Memory B cell (primary cell): ENCODE measurements at regions not wholly inside any gene's neighbourhood (a gene's known extent, or its start where the extent isn't known, plus 50 kb on each side); places are given as distances from the start of the nearest gene placed in this dataset.
A peak's percentile ranks its signal among the peaks of the same experiment; 100 is the strongest.

Experiments used
- ATAC-seq: fragments of 150-1000 bp; cut with Tn5 transposase; 2 replicates; pipeline ENCODE4 v1.10.0; 2021; ENCODE audit warnings: low read depth, mild to moderate bottlenecking, moderate library complexity
- DNase-seq, 2 donors: peaks; one replicate each; pipeline ENCODE4 v3.0.0; 2022; ENCODE audit warnings: low spot score in 2 of 2
- H3K27ac Mint-ChIP-seq: one replicate; pipeline ENCODE4 v1.8.0; 2022; ENCODE audit warnings: mild to moderate bottlenecking, moderate library complexity, mixed read lengths
- H3K27me3 Mint-ChIP-seq: one replicate; pipeline ENCODE4 v1.8.0; 2022; ENCODE audit warnings: mixed read lengths
- H3K36me3 Mint-ChIP-seq: one replicate; pipeline ENCODE4 v1.8.0; 2022; ENCODE audit warnings: mild to moderate bottlenecking, mixed read lengths
- H3K4me1 Mint-ChIP-seq: one replicate; pipeline ENCODE4 v1.8.0; 2022; ENCODE audit warnings: mixed read lengths
- H3K4me3 Mint-ChIP-seq: one replicate; pipeline ENCODE4 v1.8.0; 2022; ENCODE audit warnings: mild to moderate bottlenecking, moderate library complexity, mixed read lengths
- H3K9me3 Mint-ChIP-seq: one replicate; pipeline ENCODE4 v1.8.0; 2022; ENCODE audit warnings: mixed read lengths

GRCh38 chr5:35377653-35378052 is 147.4 kb upstream of the PRLR start:
- Mint-ChIP-seq H3K9me3 (no peaks in the 10 kb centered on the region), H3K27me3 (no peaks in the 10 kb centered on the region), H3K27ac (no peak overlapping the region), H3K4me3 (no peak overlapping the region), H3K36me3 (no peaks in the 10 kb centered on the region), H3K4me1 (no peaks in the 10 kb centered on the region)
- DNase-seq (no peak), ATAC-seq (no peak)

- Mint-ChIP-seq H3K4me3 (no peak overlapping the region), H3K27ac (no peak overlapping the region), H3K27me3 (no peaks in the 10 kb centered on the region), H3K36me3 (no peaks in the 10 kb centered on the region), H3K4me1 (peaks cover 3% of the 10 kb centered on the region), H3K9me3 (no peaks in the 10 kb centered on the region)
- DNase-seq (no peak), ATAC-seq (no peak)
Observed at GRCh38 chr5:35374584-35374983, 144.3 kb upstream of the PRLR start.

- Mint-ChIP-seq H3K27ac (no peak overlapping the region), H3K9me3 (no peaks in the 10 kb centered on the region), H3K27me3 (no peaks in the 10 kb centered on the region), H3K4me1 (peaks cover 3% of the 10 kb centered on the region), H3K4me3 (no peak overlapping the region), H3K36me3 (no peaks in the 10 kb centered on the region)
- DNase-seq (no peak), ATAC-seq (no peak)
Observed at GRCh38 chr5:35373249-35373648, 143.0 kb upstream of the PRLR start.

GRCh38 chr5:35372482-35372881 is 142.2 kb upstream of the PRLR start:
- Mint-ChIP-seq H3K27me3 (no peaks in the 10 kb centered on the region), H3K27ac (no peak overlapping the region), H3K36me3 (no peaks in the 10 kb centered on the region), H3K9me3 (no peaks in the 10 kb centered on the region), H3K4me1 (peaks cover 3% of the 10 kb centered on the region), H3K4me3 (no peak overlapping the region)
- DNase-seq (no peak), ATAC-seq (no peak)

GRCh38 chr5:35371951-35372426 is 141.7 kb upstream of the PRLR start:
- no peak for ATAC-seq
- no peak for DNase-seq
- Mint-ChIP-seq H3K4me3 (no peak overlapping the region), H3K4me1 (peaks cover 5% of the 10 kb centered on the region), H3K9me3 (no peaks in the 10 kb centered on the region), H3K27me3 (no peaks in the 10 kb centered on the region), H3K36me3 (no peaks in the 10 kb centered on the region), H3K27ac (no peak overlapping the region)

- H3K4me1 Mint-ChIP-seq = peaks cover 5% of the 10 kb centered on the region
- no peak overlapping the region for H3K27ac Mint-ChIP-seq
- H3K36me3 Mint-ChIP-seq = no peaks in the 10 kb centered on the region
- ATAC-seq (no peak), DNase-seq (no peak)
- no peak overlapping the region for H3K4me3 Mint-ChIP-seq
- no peaks in the 10 kb centered on the region for H3K9me3 Mint-ChIP-seq
- H3K27me3 Mint-ChIP-seq = no peaks in the 10 kb centered on the region
Observed at GRCh38 chr5:35370871-35371270, 140.6 kb upstream of the PRLR start.

- DNase-seq (no peak), ATAC-seq (peak; percentile 44)
- H3K27ac Mint-ChIP-seq = no peak overlapping the region
- H3K4me3 Mint-ChIP-seq = no peak overlapping the region
- H3K9me3 Mint-ChIP-seq = no peaks in the 10 kb centered on the region
- H3K27me3 Mint-ChIP-seq = no peaks in the 10 kb centered on the region
- H3K4me1 Mint-ChIP-seq = peaks cover 5% of the 10 kb centered on the region
- H3K36me3 Mint-ChIP-seq = no peaks in the 10 kb centered on the region
Observed at GRCh38 chr5:35369965-35370790, 139.9 kb upstream of the PRLR start.

GRCh38 chr5:35367526-35367925 is 137.2 kb upstream of the PRLR start:
- DNase-seq (no peak), ATAC-seq (no peak)
- Mint-ChIP-seq H3K27me3 (peaks cover 2% of the 10 kb centered on the region), H3K4me1 (peaks cover 5% of the 10 kb centered on the region), H3K4me3 (no peak overlapping the region), H3K36me3 (no peaks in the 10 kb centered on the region), H3K27ac (no peak overlapping the region), H3K9me3 (no peaks in the 10 kb centered on the region)

- H3K4me1 Mint-ChIP-seq = peaks cover 5% of the 10 kb centered on the region
- no peak for ATAC-seq
- no peak overlapping the region for H3K27ac Mint-ChIP-seq
- H3K27me3 Mint-ChIP-seq = peaks cover 2% of the 10 kb centered on the region
- no peak overlapping the region for H3K4me3 Mint-ChIP-seq
- DNase-seq = no peak
- H3K36me3 Mint-ChIP-seq = no peaks in the 10 kb centered on the region
- no peaks in the 10 kb centered on the region for H3K9me3 Mint-ChIP-seq
Observed at GRCh38 chr5:35365758-35366157, 135.5 kb upstream of the PRLR start.

GRCh38 chr5:35364350-35364749 is 134.1 kb upstream of the PRLR start:
- Mint-ChIP-seq H3K9me3 (no peaks in the 10 kb centered on the region), H3K4me3 (no peak overlapping the region), H3K27ac (no peak overlapping the region), H3K36me3 (no peaks in the 10 kb centered on the region), H3K4me1 (peaks cover 2% of the 10 kb centered on the region), H3K27me3 (peaks cover 2% of the 10 kb centered on the region)
- DNase-seq (no peak), ATAC-seq (no peak)

GRCh38 chr5:35363387-35363965 is 133.2 kb upstream of the PRLR start:
- Mint-ChIP-seq H3K4me1 (peaks cover 2% of the 10 kb centered on the region), H3K4me3 (no peak overlapping the region)

GRCh38 chr5:35362772-35363171 is 132.5 kb upstream of the PRLR start:
- ATAC-seq (no peak), DNase-seq (no peak)
- H3K9me3 Mint-ChIP-seq = no peaks in the 10 kb centered on the region
- H3K27me3 Mint-ChIP-seq = peaks cover 2% of the 10 kb centered on the region
- no peaks in the 10 kb centered on the region for H3K36me3 Mint-ChIP-seq
- no peak overlapping the region for H3K27ac Mint-ChIP-seq
- H3K4me1 Mint-ChIP-seq = peaks cover 2% of the 10 kb centered on the region
- no peak overlapping the region for H3K4me3 Mint-ChIP-seq

More at GRCh38 chr5:35363387-35363965, 133.2 kb upstream of the PRLR start:
- DNase-seq = no peak
- Mint-ChIP-seq H3K27ac (no peak overlapping the region), H3K36me3 (no peaks in the 10 kb centered on the region), H3K9me3 (no peaks in the 10 kb centered on the region), H3K27me3 (peaks cover 2% of the 10 kb centered on the region)
- ATAC-seq = no peak

GRCh38 chr5:35360671-35361070 is 130.4 kb upstream of the PRLR start:
- peaks cover 1% of the 10 kb centered on the region for H3K9me3 Mint-ChIP-seq
- H3K27me3 Mint-ChIP-seq = peaks cover 2% of the 10 kb centered on the region
- no peak for ATAC-seq
- H3K4me3 Mint-ChIP-seq = no peak overlapping the region
- no peaks in the 10 kb centered on the region for H3K4me1 Mint-ChIP-seq
- H3K27ac Mint-ChIP-seq = no peak overlapping the region
- no peak for DNase-seq
- no peaks in the 10 kb centered on the region for H3K36me3 Mint-ChIP-seq

- no peak for DNase-seq
- H3K9me3 Mint-ChIP-seq = peaks cover 1% of the 10 kb centered on the region
- H3K4me3 Mint-ChIP-seq = no peak overlapping the region
- H3K27me3 Mint-ChIP-seq = peaks cover 2% of the 10 kb centered on the region
- ATAC-seq = no peak
- no peaks in the 10 kb centered on the region for H3K4me1 Mint-ChIP-seq
- H3K27ac Mint-ChIP-seq = no peak overlapping the region
- H3K36me3 Mint-ChIP-seq = no peaks in the 10 kb centered on the region
Observed at GRCh38 chr5:35359859-35360258, 129.6 kb upstream of the PRLR start.

- H3K36me3 Mint-ChIP-seq = no peaks in the 10 kb centered on the region
- peaks cover 3% of the 10 kb centered on the region for H3K9me3 Mint-ChIP-seq
- no peak for DNase-seq
- no peaks in the 10 kb centered on the region for H3K4me1 Mint-ChIP-seq
- peaks cover 2% of the 10 kb centered on the region for H3K27me3 Mint-ChIP-seq
- H3K27ac Mint-ChIP-seq = no peak overlapping the region
- no peak overlapping the region for H3K4me3 Mint-ChIP-seq
- ATAC-seq = no peak
Observed at GRCh38 chr5:35357973-35358372, 127.7 kb upstream of the PRLR start.
